ENCODE measurements at regions not wholly inside any gene's neighbourhood (a gene's known extent, or its start where the extent isn't known, plus 50 kb on each side); places are given as distances from the start of the nearest gene placed in this dataset.
A peak's percentile ranks its signal among the peaks of the same experiment; 100 is the strongest.

DNA sequence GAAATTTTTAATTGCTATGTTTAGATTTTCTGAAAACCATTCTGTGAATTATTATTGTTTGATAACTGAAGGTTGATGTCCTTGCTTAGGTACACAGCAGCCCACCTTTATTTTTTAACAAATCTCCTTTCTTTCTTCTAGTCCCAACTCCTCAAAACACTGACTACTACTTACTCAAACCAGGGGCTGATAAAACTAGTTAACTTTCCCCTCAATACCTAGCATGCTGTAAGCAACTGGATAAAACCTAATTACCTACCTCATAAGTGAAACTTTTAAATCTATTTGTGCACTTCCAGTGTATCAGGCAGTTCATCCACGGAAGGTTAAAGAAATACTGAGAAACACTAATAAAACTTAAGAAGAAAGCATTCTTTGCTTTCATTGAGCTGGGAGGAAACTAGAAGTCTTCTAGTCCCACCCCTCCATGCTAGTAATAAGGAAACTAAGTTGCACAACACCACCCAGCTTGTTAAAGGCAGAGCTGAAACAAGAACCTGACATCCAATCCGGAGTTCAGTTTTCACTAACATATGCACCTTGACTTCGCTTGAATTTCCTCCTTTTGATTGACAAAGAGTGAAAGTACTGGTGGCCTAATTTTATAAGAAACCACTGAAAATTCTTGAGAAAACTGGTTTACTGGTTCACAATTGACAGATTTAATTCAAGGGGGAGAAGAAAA is 180.2 kb upstream of the TET2 start:
- peak; percentile 81 to 94 (median 90) for DNase-seq
- H3K9ac ChIP-seq (ENCODE audit: insufficient read depth, low read length, poor library complexity, severe bottlenecking) = no peak overlapping the region
- H3K27ac Mint-ChIP-seq = peak overlapping the region; percentile 93 to 97 (median 96)
- peak overlapping the region; percentile 67 for H3K4me2 ChIP-seq (replicated peaks; ENCODE audit: extremely low read depth, low read length, poor library complexity, severe bottlenecking)
- peak overlapping the region; percentile 44 for H2AFZ ChIP-seq (ENCODE audit: insufficient read depth, low read depth, low read length, poor library complexity, severe bottlenecking)
- peak overlapping the region; percentile 23 to 83 for H3K27ac ChIP-seq (ENCODE audit: low read depth in 1 of 2, low read length in 2 of 2)
- peaks cover 32% of the 10 kb centered on the region for H3K4me1 Mint-ChIP-seq
- H3K4me3 Mint-ChIP-seq = peak overlapping the region; percentile 31 to 87
- TF ChIP-seq, protein P1, sequence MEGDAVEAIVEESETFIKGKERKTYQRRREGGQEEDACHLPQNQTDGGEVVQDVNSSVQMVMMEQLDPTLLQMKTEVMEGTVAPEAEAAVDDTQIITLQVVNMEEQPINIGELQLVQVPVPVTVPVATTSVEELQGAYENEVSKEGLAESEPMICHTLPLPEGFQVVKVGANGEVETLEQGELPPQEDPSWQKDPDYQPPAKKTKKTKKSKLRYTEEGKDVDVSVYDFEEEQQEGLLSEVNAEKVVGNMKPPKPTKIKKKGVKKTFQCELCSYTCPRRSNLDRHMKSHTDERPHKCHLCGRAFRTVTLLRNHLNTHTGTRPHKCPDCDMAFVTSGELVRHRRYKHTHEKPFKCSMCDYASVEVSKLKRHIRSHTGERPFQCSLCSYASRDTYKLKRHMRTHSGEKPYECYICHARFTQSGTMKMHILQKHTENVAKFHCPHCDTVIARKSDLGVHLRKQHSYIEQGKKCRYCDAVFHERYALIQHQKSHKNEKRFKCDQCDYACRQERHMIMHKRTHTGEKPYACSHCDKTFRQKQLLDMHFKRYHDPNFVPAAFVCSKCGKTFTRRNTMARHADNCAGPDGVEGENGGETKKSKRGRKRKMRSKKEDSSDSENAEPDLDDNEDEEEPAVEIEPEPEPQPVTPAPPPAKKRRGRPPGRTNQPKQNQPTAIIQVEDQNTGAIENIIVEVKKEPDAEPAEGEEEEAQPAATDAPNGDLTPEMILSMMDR (IDR thresholded peaks at IDR 0.05) = no peak
- H3K36me3 Mint-ChIP-seq = no peaks in the 10 kb centered on the region
- H3K9me3 Mint-ChIP-seq = peaks cover 0 to 3% (median 1%) of the 10 kb centered on the region in 7 donors
- no peaks in the 10 kb centered on the region for H3K27me3 ChIP-seq (ENCODE audit: control insufficient read depth in 2 of 2, insufficient read depth in 2 of 2, low read length in 2 of 2)
- peaks cover 33 to 38% of the 10 kb centered on the region in 2 donors for H3K4me1 ChIP-seq (ENCODE audit: control insufficient read depth in 1 of 2, insufficient read depth in 2 of 2, low read length in 2 of 2)
- H4K20me1 ChIP-seq (ENCODE audit: insufficient read depth, low read length) = no peaks in the 10 kb centered on the region
- no peaks in the 10 kb centered on the region for H3K36me3 ChIP-seq (replicated peaks in 1 of 2; ENCODE audit: control insufficient read depth in 1 of 2, insufficient read depth in 2 of 2, low read length in 2 of 2)
- H3K4me3 ChIP-seq (replicated peaks in 1 of 3; ENCODE audit: low read depth in 2 of 3, low read length in 3 of 3) = peak overlapping the region; percentile 6 to 62 (median 27)
- H3K79me2 ChIP-seq (ENCODE audit: insufficient read depth, low read length) = no peaks in the 10 kb centered on the region
- H3K9me3 ChIP-seq (replicated peaks in 1 of 2; ENCODE audit: control insufficient read depth in 1 of 2, insufficient read depth in 1 of 2, low read length in 2 of 2) = peaks cover 0 to 2% of the 10 kb centered on the region in 2 donors
- WGBS (ENCODE audit: insufficient coverage) = no CpG with 5 or more reads among the region's 3 CpGs
- peaks cover 0 to 2% (median 0%) of the 10 kb centered on the region in 3 donors for H3K27me3 Mint-ChIP-seq (ENCODE audit: low read depth in 3 of 3)
- intact Hi-C loops (cut with micrococcal nuclease) = no loop called here

GRCh38 chr4:104967034-104967401 is 179.7 kb upstream of the TET2 start:
- TF ChIP-seq, protein P1 (IDR thresholded peaks at IDR 0.05) = no peak
- H3K27me3 ChIP-seq (ENCODE audit: control insufficient read depth in 2 of 2, insufficient read depth in 2 of 2, low read length in 2 of 2) = no peaks in the 10 kb centered on the region
- H3K4me2 ChIP-seq (replicated peaks; ENCODE audit: extremely low read depth, low read length, poor library complexity, severe bottlenecking) = peak overlapping the region; percentile 67
- H3K79me2 ChIP-seq (ENCODE audit: insufficient read depth, low read length) = no peaks in the 10 kb centered on the region
- peak overlapping the region; percentile 23 to 83 for H3K27ac ChIP-seq (ENCODE audit: low read depth in 1 of 2, low read length in 2 of 2)
- H3K4me3 ChIP-seq (replicated peaks in 1 of 3; ENCODE audit: low read depth in 2 of 3, low read length in 3 of 3) = peak overlapping the region; percentile 6 to 62 (median 27)
- peaks cover 33 to 38% of the 10 kb centered on the region in 2 donors for H3K4me1 ChIP-seq (ENCODE audit: control insufficient read depth in 1 of 2, insufficient read depth in 2 of 2, low read length in 2 of 2)
- Mint-ChIP-seq H3K27ac (peak overlapping the region; percentile 93 to 97 (median 96)), H3K4me3 (peak overlapping the region; percentile 31 to 87), H3K36me3 (no peaks in the 10 kb centered on the region), H3K4me1 (peaks cover 32% of the 10 kb centered on the region), H3K9me3 (no peaks in the 10 kb centered on the region), H3K27me3 (ENCODE audit: low read depth in 3 of 3) (peaks cover 0 to 2% (median 0%) of the 10 kb centered on the region in 3 donors)
- no peaks in the 10 kb centered on the region for H3K9me3 ChIP-seq (replicated peaks in 1 of 2; ENCODE audit: control insufficient read depth in 1 of 2, insufficient read depth in 1 of 2, low read length in 2 of 2)
- no peak overlapping the region for H3K9ac ChIP-seq (ENCODE audit: insufficient read depth, low read length, poor library complexity, severe bottlenecking)
- H4K20me1 ChIP-seq (ENCODE audit: insufficient read depth, low read length) = no peaks in the 10 kb centered on the region
- WGBS (ENCODE audit: insufficient coverage) = no CpG with 5 or more reads among the region's 3 CpGs
- intact Hi-C loops (cut with micrococcal nuclease) = no loop called here
- no peaks in the 10 kb centered on the region for H3K36me3 ChIP-seq (replicated peaks in 1 of 2; ENCODE audit: control insufficient read depth in 1 of 2, insufficient read depth in 2 of 2, low read length in 2 of 2)
- peak in 2 of 3 donors; percentile 15 to 22 for DNase-seq
- H2AFZ ChIP-seq (ENCODE audit: insufficient read depth, low read depth, low read length, poor library complexity, severe bottlenecking) = peak overlapping the region; percentile 44
